ENCODE measurements at regions not wholly inside any gene's neighbourhood (a gene's known extent, or its start where the extent isn't known, plus 50 kb on each side); places are given as distances from the start of the nearest gene placed in this dataset.

GRCh38 chr6:11851387-11851786 lies 72.8 kb upstream of the ADTRP start:
- Mint-ChIP-seq H3K36me3 (ENCODE audit: insufficient read depth, unreplicated experiment) (no peaks in the 10 kb centered on the region), H3K4me3 (ENCODE audit: unreplicated experiment) (no peak overlapping the region), H3K9me3 (ENCODE audit: unreplicated experiment) (peaks cover 5% of the 10 kb centered on the region), H3K27ac (ENCODE audit: low read depth, unreplicated experiment) (peak overlapping the region; percentile 53), H3K4me1 (ENCODE audit: insufficient read depth, unreplicated experiment) (peaks cover 6% of the 10 kb centered on the region), H3K27me3 (ENCODE audit: insufficient read depth, unreplicated experiment) (no peaks in the 10 kb centered on the region)
- DNase-seq (ENCODE audit: unreplicated experiment): peak; percentile 80
- no peak for TF ChIP-seq CTCF (IDR thresholded peaks at IDR 0.05; ENCODE audit: unreplicated experiment)
- POLR2A ChIA-PET: no interaction called here
- intact Hi-C loops (cut with micrococcal nuclease): no loop called here
- CTCF ChIA-PET: no interaction called here
- no TSS peak for BruUV-seq (replicated peaks)

GRCh38 chr6:11848852-11849731 lies 70.5 kb upstream of the ADTRP start:
- intact Hi-C loops (cut with micrococcal nuclease): no loop called here
- H3K27me3 Mint-ChIP-seq (ENCODE audit: insufficient read depth, unreplicated experiment): no peaks in the 10 kb centered on the region
- CTCF ChIA-PET: no interaction called here

GRCh38 chr6:11848346-11848651 lies 69.7 kb upstream of the ADTRP start:
- POLR2A ChIA-PET: no interaction called here

More at GRCh38 chr6:11848852-11849731, 70.5 kb upstream of the ADTRP start:
- POLR2A ChIA-PET: interaction anchor here (0.7 kb wide), 1 partner anchor 45 kb away, joined by 3 read pairs; no protein-coding TSS in a partner anchor
- no peaks in the 10 kb centered on the region for H3K36me3 Mint-ChIP-seq (ENCODE audit: insufficient read depth, unreplicated experiment)
- no peaks in the 10 kb centered on the region for H3K9me3 Mint-ChIP-seq (ENCODE audit: unreplicated experiment)
- no peak overlapping the region for H3K27ac Mint-ChIP-seq (ENCODE audit: low read depth, unreplicated experiment)
- no peaks in the 10 kb centered on the region for H3K4me1 Mint-ChIP-seq (ENCODE audit: insufficient read depth, unreplicated experiment)
- no peak for TF ChIP-seq CTCF (IDR thresholded peaks at IDR 0.05; ENCODE audit: unreplicated experiment)
- H3K4me3 Mint-ChIP-seq (ENCODE audit: unreplicated experiment): no peak overlapping the region
- no TSS peak for BruUV-seq (replicated peaks)
- peak; percentile 65 for DNase-seq (ENCODE audit: unreplicated experiment)

More at GRCh38 chr6:11848346-11848651, 69.7 kb upstream of the ADTRP start:
- no peaks in the 10 kb centered on the region for H3K4me1 Mint-ChIP-seq (ENCODE audit: insufficient read depth, unreplicated experiment)
- TF ChIP-seq CTCF (IDR thresholded peaks at IDR 0.05; ENCODE audit: unreplicated experiment): no peak
- no peaks in the 10 kb centered on the region for H3K9me3 Mint-ChIP-seq (ENCODE audit: unreplicated experiment)
- peaks cover 1% of the 10 kb centered on the region for H3K36me3 Mint-ChIP-seq (ENCODE audit: insufficient read depth, unreplicated experiment)
- intact Hi-C loops (cut with micrococcal nuclease): no loop called here
- DNase-seq (ENCODE audit: unreplicated experiment): no peak
- no peak overlapping the region for H3K27ac Mint-ChIP-seq (ENCODE audit: low read depth, unreplicated experiment)
- CTCF ChIA-PET: no interaction called here
- no peaks in the 10 kb centered on the region for H3K27me3 Mint-ChIP-seq (ENCODE audit: insufficient read depth, unreplicated experiment)
- no peak overlapping the region for H3K4me3 Mint-ChIP-seq (ENCODE audit: unreplicated experiment)
- BruUV-seq (replicated peaks): no TSS peak

Data from MCF 10A (cell line).